PFSK-1 (cell line): ENCODE measurements at regions not wholly inside any gene's neighbourhood (a gene's known extent, or its start where the extent isn't known, plus 50 kb on each side); places are given as distances from the start of the nearest gene placed in this dataset.

Experiments
- FOXP2 ChIP-seq: optimal IDR thresholded peaks from 2 replicates; pipeline ENCODE3; 2011; ENCODE audit warnings: borderline replicate concordance, control low read depth, inconsistent platforms; ENCODE audit not compliant: insufficient read depth; ENCODE audit errors: extremely low read length, extremely low read depth
- POLR2AphosphoS5 ChIP-seq: IDR thresholded peaks from 2 replicates; pipeline ENCODE4 v1.6.1; 2012; ENCODE audit warnings: low read depth, mild to moderate bottlenecking, control low read depth, low read length, moderate library complexity
- REST ChIP-seq, 2 experiments: IDR thresholded peaks; 2 replicates each; pipeline versions ENCODE4 v1.6.1 to v1.8.0; 2011 to 2012; ENCODE audit warnings: low read depth in 2 of 2, low read length in 2 of 2, control low read depth in 1 of 2, inconsistent platforms in 1 of 2, mild to moderate bottlenecking in 1 of 2, moderate library complexity in 1 of 2; ENCODE audit not compliant: insufficient read depth in 1 of 2
- SIN3A ChIP-seq: IDR thresholded peaks from 2 replicates; pipeline ENCODE4 v1.6.1; 2012; ENCODE audit warnings: mild to moderate bottlenecking, low read length, moderate library complexity, borderline replicate concordance; ENCODE audit not compliant: insufficient read depth
- TAF1 ChIP-seq: IDR thresholded peaks from 2 replicates; pipeline ENCODE4 v1.6.1; 2012; ENCODE audit warnings: low read length, control low read depth, borderline replicate concordance; ENCODE audit not compliant: insufficient read depth

- TF ChIP-seq TAF1, result no peak
- TF ChIP-seq FOXP2, result no peak
- no peak for TF ChIP-seq REST (IDR thresholded peaks at IDR 0.05; ENCODE audit: insufficient read depth in 1 of 2, low read depth in 2 of 2, low read length in 2 of 2)
- TF ChIP-seq POLR2AphosphoS5, result no peak
- TF ChIP-seq SIN3A, result no peak
Observed at GRCh38 chr1:96478228-96478627, 243.4 kb upstream of the PTBP2 start.

GRCh38 chr1:96481409-96481808, 240.2 kb upstream of the PTBP2 start:
- TF ChIP-seq FOXP2 (no peak), TAF1 (no peak), SIN3A (no peak), REST (IDR thresholded peaks at IDR 0.05; ENCODE audit: insufficient read depth in 1 of 2, low read depth in 2 of 2, low read length in 2 of 2) (no peak), POLR2AphosphoS5 (no peak)

- TF ChIP-seq POLR2AphosphoS5, result no peak
- TF ChIP-seq SIN3A, result no peak
- TF ChIP-seq REST (IDR thresholded peaks at IDR 0.05; ENCODE audit: insufficient read depth in 1 of 2, low read depth in 2 of 2, low read length in 2 of 2), result no peak
- TF ChIP-seq TAF1, result no peak
- TF ChIP-seq FOXP2, result no peak
Observed at GRCh38 chr1:96482616-96483015, 239.0 kb upstream of the PTBP2 start.

- no peak for TF ChIP-seq POLR2AphosphoS5
- no peak for TF ChIP-seq REST (IDR thresholded peaks at IDR 0.05; ENCODE audit: insufficient read depth in 1 of 2, low read depth in 2 of 2, low read length in 2 of 2)
- TF ChIP-seq TAF1, result no peak
- no peak for TF ChIP-seq SIN3A
- no peak for TF ChIP-seq FOXP2
Observed at GRCh38 chr1:96487394-96487793, 234.2 kb upstream of the PTBP2 start.

GRCh38 chr1:96487971-96488370, 233.6 kb upstream of the PTBP2 start:
- TF ChIP-seq TAF1, result no peak
